Gastroesophageal sphincter (tissue), 4 donors: ENCODE measurements at regions not wholly inside any gene's neighbourhood (a gene's known extent, or its start where the extent isn't known, plus 50 kb on each side); places are given as distances from the start of the nearest gene placed in this dataset.

Experiments used
- ATAC-seq: fragments of 150-250 bp; one replicate; pipeline ENCODE4 v1.9.1; 2016; ENCODE audit warnings: mild to moderate bottlenecking, moderate library complexity
- H3K27ac ChIP-seq, 4 donors: fragments of 200-600 bp; sonication (generic) in 3 of 4; 1 replicate in 3 of 4; 2 replicates in 1 of 4; pipeline ENCODE4 v1.5.1; 2016 to 2019
- H3K27me3 ChIP-seq: fragments of 200-600 bp; sonication (generic); one replicate; pipeline ENCODE4 v1.5.1; 2019
- H3K36me3 ChIP-seq, 2 donors: fragments of 200-600 bp; sonication (generic); one replicate each; pipeline ENCODE4 v1.5.1; 2019; ENCODE audit warnings: control low read depth in 1 of 2
- H3K4me1 ChIP-seq, 3 donors: fragments of 200-600 bp; sonication (generic); 1 replicate in 2 of 3; 2 replicates in 1 of 3; pipeline ENCODE4 v1.5.1; 2016 to 2019; ENCODE audit warnings: control low read depth in 2 of 3
- H3K4me3 ChIP-seq, 2 donors: fragments of 200-600 bp; sonication (generic); one replicate each; pipeline ENCODE4 v1.5.1; 2019; ENCODE audit warnings: mild to moderate bottlenecking in 1 of 2, moderate library complexity in 1 of 2
- H3K9me3 ChIP-seq, 3 donors: fragments of 200-600 bp; sonication (generic); one replicate each; pipeline ENCODE4 v1.5.1; 2017 to 2019; ENCODE audit warnings: control low read depth in 2 of 3
- CTCF ChIP-seq, 4 experiments: fragments of 200-600 bp in 2 of 4; fragments of 450-650 bp in 2 of 4; sonication (generic) in 1 of 4; IDR thresholded peaks; one replicate each; pipeline ENCODE4 v1.5.1; 2017 to 2019; ENCODE audit warnings: antibody characterized with exemption in 4 of 4, mild to moderate bottlenecking in 2 of 4, moderate library complexity in 2 of 4
- EP300 ChIP-seq: sonication (generic); formaldehyde crosslinking; IDR thresholded peaks from one replicate; pipeline ENCODE4 v1.6.1; 2017; ENCODE audit warnings: antibody characterized with exemption, mild to moderate bottlenecking
- POLR2A ChIP-seq, 2 donors: fragments of 450-650 bp; IDR thresholded peaks; one replicate each; pipeline ENCODE4 v1.6.1; 2017; ENCODE audit warnings: antibody characterized with exemption in 2 of 2, mild to moderate bottlenecking in 2 of 2, moderate library complexity in 1 of 2
- POLR2AphosphoS5 ChIP-seq: sonication (generic); formaldehyde crosslinking; IDR thresholded peaks from one replicate; pipeline ENCODE4 v1.6.1; 2017; ENCODE audit warnings: antibody characterized with exemption
- WGBS, 2 donors: methylation state at CpG; one replicate each; pipeline ENCODE4 v1.1.5; 2018; ENCODE audit warnings: low coverage in 1 of 2; 5-methylcytosine and 5-hydroxymethylcytosine counted together

- Histone ChIP-seq H3K27ac (peak overlapping the region in 3 of 4 donors; percentile 37 to 65 (median 45)), H3K27me3 (peaks cover 61% of the 10 kb centered on the region), H3K4me3 (peak overlapping the region; percentile 2 to 53), H3K4me1 (peaks cover 0 to 15% (median 5%) of the 10 kb centered on the region in 3 donors), H3K36me3 (no peaks in the 10 kb centered on the region), H3K9me3 (no peaks in the 10 kb centered on the region)
- peak; percentile 20 for ATAC-seq
- TF ChIP-seq EP300: no peak
- no peak for TF ChIP-seq POLR2A (IDR thresholded peaks at IDR 0.05)
- TF ChIP-seq POLR2AphosphoS5: no peak
- no peak for TF ChIP-seq CTCF (IDR thresholded peaks at IDR 0.05)
- 0% methylated on average over 15 of the region's 80 CpGs; no CpG with 5 or more reads in 1 of the 2 donors for WGBS, 2 donors
Measured at GRCh38 chr7:32298408-32299132, 191.6 kb downstream of the LSM5 start.

GRCh38 chr7:32293833-32294232, 196.3 kb downstream of the LSM5 start:
- Histone ChIP-seq H3K27me3 (peaks cover 29% of the 10 kb centered on the region), H3K9me3 (no peaks in the 10 kb centered on the region), H3K36me3 (no peaks in the 10 kb centered on the region), H3K4me1 (peaks cover 0 to 7% (median 0%) of the 10 kb centered on the region in 3 donors), H3K4me3 (no peak overlapping the region), H3K27ac (no peak overlapping the region)
- TF ChIP-seq POLR2A (IDR thresholded peaks at IDR 0.05): no peak
- TF ChIP-seq POLR2AphosphoS5: no peak
- no peak for TF ChIP-seq EP300
- no peak for TF ChIP-seq CTCF (IDR thresholded peaks at IDR 0.05)
- ATAC-seq: no peak
- 22% methylated on average over 4 of the region's 5 CpGs; no CpG with 5 or more reads in 1 of the 2 donors for WGBS, 2 donors

- no peaks in the 10 kb centered on the region for H3K9me3 ChIP-seq
- TF ChIP-seq EP300 (no peak), POLR2A (IDR thresholded peaks at IDR 0.05) (no peak), POLR2AphosphoS5 (no peak), CTCF (IDR thresholded peaks at IDR 0.05) (no peak)
- ATAC-seq: no peak
- H3K4me3 ChIP-seq: no peak overlapping the region
- H3K4me1 ChIP-seq: no peaks in the 10 kb centered on the region
- no peak overlapping the region for H3K27ac ChIP-seq
- no peaks in the 10 kb centered on the region for H3K27me3 ChIP-seq
- 81% methylated on average over 2 of the region's 5 CpGs; no CpG with 5 or more reads in 1 of the 2 donors for WGBS, 2 donors
- H3K36me3 ChIP-seq: no peaks in the 10 kb centered on the region
Measured at GRCh38 chr7:32289651-32290414, 200.3 kb downstream of the LSM5 start.

- WGBS, 2 donors: 43 to 46% methylated on average over 2 of the region's 2 CpGs
- no peaks in the 10 kb centered on the region for H3K27me3 ChIP-seq
- TF ChIP-seq POLR2AphosphoS5 (no peak), CTCF (IDR thresholded peaks at IDR 0.05) (no peak), EP300 (no peak), POLR2A (IDR thresholded peaks at IDR 0.05) (no peak)
Measured at GRCh38 chr7:32285698-32286097, 204.5 kb downstream of the LSM5 start.

More at GRCh38 chr7:32285698-32286097, 204.5 kb downstream of the LSM5 start:
- Histone ChIP-seq H3K36me3 (no peaks in the 10 kb centered on the region), H3K27ac (no peak overlapping the region), H3K9me3 (no peaks in the 10 kb centered on the region), H3K4me3 (no peak overlapping the region), H3K4me1 (no peaks in the 10 kb centered on the region)
- no peak for ATAC-seq
